GM18951 (cell line): ENCODE measurements at regions not wholly inside any gene's neighbourhood (a gene's known extent, or its start where the extent isn't known, plus 50 kb on each side); places are given as distances from the start of the nearest gene placed in this dataset.

Source experiments
- POLR2A ChIP-seq: IDR thresholded peaks from 4 replicates; pipeline ENCODE4 v1.6.1; 2011; ENCODE audit warnings: mild to moderate bottlenecking; ENCODE audit not compliant: insufficient read length, insufficient read depth; ENCODE audit errors: extremely low read depth
- in situ Hi-C: fragments of 300-500 bp; cut with MboI; formaldehyde crosslinking; loops from one replicate; pipeline ENCODE4 v1.12.0; 2022; ENCODE audit warnings: low sequenced_read_pairs, mixed read lengths, inconsistent platforms; ENCODE audit not compliant: unreplicated experiment

DNA sequence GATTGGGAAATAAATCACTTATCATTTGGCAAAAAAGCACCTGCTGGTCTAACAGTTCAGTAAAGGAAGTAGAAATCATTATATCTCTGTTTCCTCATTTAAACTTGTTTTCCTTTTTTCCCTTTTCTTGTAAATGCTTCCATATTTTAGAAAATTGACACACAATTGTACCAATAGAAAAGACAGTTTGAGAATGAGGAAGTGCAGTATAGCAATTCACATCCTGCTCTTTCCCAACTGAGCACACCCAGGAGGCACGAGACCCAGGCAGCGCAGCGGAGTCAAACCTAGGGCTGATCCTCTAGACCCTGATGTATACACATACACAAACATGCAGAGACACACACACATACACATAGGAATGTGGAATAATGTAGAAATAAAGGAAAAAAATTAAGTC is 74.8 kb upstream of the PACRGL start:
- TF ChIP-seq POLR2A = no peak
- in situ Hi-C loops = no loop called here

DNA sequence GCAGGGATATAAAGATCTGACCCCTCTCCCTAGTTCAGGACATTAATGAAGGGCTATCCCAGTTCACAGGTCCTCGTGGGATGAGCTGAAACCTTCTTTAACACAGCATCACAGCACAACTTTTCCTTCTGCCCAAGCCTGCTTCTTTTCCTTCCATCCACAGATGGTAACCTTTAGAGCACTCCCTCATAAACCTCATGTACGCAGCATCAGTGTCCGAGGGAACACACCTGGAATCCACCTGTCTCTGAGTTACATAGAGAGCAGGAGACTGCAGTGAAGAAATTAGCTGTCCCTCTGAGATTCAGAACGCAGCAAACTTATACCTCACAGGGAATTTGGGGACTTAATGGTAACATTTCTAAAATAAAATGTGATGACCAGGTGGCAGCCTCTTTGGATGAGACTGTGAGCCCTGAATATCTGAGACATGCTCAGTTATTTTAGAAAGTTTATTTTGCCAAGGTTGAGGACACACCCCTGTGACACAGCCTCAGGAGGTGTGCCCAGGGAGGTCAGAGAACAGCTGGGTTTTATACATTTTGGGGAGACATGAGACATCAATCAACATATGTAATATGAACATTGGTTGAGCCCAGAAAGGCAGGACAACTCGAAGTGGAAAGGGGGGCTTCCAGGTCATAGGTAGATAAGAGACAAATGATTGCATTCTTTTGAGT is 73.8 kb upstream of the PACRGL start:
- TF ChIP-seq POLR2A = no peak
- in situ Hi-C loops = no loop called here

DNA sequence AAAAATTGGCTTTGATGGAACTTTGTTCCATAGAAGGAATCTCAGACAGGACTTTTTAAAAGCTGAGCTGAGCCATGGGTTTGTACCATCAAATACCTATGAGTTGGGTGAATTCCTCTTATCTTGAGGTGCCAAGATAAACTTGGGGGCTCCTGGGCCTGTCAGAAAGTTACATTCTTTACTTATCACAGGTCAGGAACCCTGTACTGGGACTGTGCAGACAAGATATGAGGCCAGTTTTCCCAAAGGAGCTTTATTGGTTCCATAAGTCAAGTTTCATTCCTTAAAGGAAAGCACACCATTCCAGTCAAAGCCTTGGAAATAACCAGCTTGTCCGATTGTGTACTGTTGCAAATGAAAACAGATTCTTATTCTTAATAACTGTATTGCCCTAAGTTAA is 72.4 kb upstream of the PACRGL start:
- TF ChIP-seq POLR2A = no peak
- in situ Hi-C loops = no loop called here

DNA sequence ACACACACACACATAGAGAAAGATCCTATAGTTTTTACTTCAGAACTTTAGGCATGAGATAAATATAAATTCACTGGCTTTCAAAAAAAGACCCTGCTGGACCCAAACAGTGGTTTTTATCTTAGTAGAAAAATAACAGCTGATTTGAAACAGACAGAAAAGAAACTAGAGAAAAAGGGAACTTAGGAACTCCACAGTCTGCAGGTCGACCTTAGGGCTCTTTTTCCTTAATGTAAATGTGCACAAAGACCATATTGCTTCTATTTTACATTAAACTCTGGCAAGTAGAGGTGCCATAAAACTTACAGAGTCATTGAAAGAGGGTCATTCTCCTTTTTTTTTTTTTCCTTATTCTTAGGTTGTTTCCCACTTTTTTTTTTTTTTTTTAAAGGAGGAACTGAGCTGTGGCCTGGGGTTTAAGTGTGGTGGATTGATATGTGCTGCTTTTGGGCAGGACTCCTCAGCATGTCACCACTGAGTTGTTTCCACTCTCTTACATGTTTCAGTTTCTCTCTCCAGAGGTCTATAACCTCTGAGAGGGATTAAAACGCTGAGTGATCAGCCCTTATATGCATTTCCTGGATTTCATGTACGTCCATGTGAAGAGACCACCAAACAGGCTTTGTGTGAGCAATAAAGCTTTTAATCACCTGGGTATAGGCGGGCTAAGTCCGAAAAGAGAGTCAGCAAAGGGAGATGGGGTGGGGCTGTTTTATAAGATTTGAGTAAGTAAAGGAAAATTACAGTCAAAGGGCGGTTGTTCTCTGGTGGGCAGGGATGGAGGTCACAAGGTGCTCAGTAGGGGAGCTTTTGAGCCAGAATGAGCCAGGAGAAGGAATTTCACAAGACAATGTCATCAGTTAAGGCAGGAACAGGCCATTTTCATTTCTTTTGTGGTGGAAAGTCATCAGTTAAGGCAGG is 70.8 kb upstream of the PACRGL start:
- TF ChIP-seq POLR2A = no peak
- in situ Hi-C loops = no loop called here

DNA sequence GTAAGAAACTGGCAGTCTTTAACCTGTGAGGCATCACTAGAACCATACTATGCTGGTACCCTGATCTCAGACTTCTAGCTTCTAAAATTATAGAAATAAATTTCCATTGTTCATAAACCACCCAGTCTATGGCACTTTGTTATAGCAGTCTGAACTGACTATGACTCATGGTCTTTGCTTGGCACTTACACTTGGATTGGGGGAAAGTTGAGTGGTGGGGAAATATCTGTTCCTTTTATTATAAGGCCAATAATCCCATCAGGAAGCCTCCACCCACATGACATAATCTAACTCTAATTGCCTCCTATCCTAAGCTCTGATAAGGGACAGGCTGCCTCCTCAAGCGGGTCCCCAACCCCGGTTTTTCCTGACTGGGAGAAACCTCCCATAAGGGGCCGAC is 61.4 kb upstream of the PACRGL start:
- TF ChIP-seq POLR2A = no peak
- in situ Hi-C loops = no loop called here

DNA sequence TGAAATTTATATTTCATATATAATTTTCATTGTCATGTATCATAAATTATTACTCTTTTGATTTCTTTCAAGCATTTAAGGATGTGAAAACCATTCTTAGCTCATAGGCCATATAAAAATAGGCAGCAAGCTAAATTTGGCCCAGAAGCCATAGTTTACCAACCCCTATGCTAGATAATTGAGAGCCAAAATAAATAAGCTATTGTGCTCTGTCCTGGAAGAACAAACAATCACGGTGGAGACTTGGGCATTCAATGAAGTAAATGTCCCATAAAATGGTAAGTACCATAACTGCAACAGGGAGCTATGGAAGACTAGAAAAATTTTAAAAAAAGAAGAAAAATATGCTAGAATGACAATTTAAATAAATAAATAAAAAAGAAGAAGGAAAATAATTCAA is 60.9 kb upstream of the PACRGL start:
- TF ChIP-seq POLR2A = no peak
- in situ Hi-C loops = no loop called here

DNA sequence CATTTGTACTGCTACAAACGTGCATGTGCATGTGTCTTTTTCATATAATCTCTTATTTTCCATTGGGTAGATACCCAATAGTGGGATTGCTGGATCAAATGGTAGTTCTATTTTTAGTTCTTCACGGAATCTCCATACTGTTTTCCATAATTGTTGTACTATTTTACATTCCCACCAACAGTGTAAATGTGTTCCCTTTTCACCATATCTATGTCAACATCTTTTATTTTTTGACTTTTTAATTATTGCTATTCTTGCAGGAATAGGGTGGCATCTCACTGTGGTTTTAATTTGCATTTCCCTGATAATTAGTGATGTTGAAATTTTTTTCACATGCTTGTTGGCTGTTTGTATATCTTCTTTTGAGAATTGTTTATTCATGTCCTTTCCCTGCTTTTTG is 59.3 kb upstream of the PACRGL start:
- no peak for TF ChIP-seq POLR2A
- in situ Hi-C loops = no loop called here

DNA sequence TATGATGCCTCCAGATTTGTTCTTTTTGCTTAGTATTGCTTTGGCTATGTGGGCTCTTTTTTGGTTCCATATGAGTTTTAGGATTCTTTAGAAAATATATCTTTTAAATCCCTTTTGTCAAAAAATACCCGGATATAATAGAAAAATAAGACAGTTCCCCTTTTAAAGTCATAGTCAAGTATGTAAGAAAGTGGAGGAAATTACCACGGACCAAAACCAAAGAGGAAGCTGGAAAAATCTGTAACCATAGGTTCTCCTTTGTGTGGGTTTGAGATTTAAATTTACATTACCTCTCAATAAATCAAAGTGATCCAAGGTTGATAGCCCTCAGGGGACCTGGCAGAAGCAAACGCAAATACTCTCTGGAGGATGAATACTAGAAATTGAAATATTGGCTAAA is 58.3 kb upstream of the PACRGL start:
- in situ Hi-C loops = no loop called here
- TF ChIP-seq POLR2A = no peak

DNA sequence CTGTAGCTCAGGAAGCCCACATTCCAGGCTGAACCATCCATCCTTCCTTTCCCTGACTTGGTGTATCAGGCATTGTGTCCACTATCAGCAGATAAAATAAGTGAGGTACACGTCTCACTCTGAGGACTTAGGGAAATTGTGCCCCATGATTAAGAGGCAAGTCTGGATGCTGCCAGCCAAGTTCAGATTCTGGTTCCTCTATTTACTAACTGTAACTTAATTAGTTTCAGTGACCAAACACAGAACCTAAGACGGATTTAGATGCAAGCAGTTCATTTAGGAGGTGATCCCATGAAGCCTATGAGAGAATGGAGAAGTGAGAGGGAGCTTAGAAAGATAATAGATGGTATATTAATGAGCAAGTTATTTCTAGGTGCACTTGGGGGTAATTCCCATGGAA is 56.6 kb upstream of the PACRGL start:
- in situ Hi-C loops = no loop called here
- no peak for TF ChIP-seq POLR2A

DNA sequence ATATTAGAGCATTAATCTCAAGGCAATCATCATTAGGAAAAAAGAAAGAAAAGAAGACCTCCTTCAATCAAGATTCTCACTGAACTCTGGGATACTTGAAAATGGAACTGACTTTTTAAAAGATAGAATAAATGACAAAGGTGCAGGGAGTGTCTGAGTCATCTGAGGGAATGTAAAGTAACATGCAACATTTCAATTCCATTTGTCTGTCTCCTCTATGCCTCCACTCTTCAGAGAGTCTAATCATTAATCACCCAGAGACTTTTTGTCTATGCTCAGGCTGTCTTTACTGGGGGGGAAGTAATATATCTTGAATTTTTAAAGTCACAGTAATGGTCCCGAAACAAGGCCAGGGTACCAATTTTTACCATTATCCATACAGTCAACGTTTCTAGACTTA is 55.0 kb upstream of the PACRGL start:
- in situ Hi-C loops = no loop called here
- TF ChIP-seq POLR2A = no peak

DNA sequence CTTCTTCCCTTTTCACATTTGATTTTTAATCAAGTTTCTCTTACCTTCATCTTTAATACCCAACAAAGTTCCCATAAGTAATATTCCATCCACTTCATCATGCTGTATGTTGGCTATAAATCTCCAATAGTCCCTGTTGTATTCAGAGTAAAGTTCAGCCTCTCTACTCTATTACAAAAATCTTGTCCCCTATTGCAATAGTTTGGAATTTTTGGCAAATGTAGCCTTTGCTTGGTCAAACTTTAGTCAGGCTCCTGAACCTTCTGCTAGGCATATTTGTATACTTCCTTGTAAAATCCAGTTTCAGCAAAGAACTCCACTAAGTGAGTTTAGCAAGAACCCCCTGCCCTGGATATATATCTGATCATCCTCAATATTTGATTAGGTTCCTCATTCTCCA is 54.0 kb upstream of the PACRGL start:
- in situ Hi-C loops = no loop called here
- TF ChIP-seq POLR2A = no peak
